Omental fat pad (tissue), 3 donors: ENCODE measurements at regions not wholly inside any gene's neighbourhood (a gene's known extent, or its start where the extent isn't known, plus 50 kb on each side); places are given as distances from the start of the nearest gene placed in this dataset.

ENCODE experiments used
- ATAC-seq: fragments of 150-250 bp; one replicate; pipeline ENCODE4 v1.9.1; 2016; ENCODE audit warnings: mild to moderate bottlenecking, moderate library complexity; ENCODE audit not compliant: low FRiP score
- DNase-seq: peaks from one replicate; pipeline ENCODE4 v3.0.0-alpha.2; 2019; ENCODE audit warnings: low spot score
- CTCF ChIP-seq, 3 donors: fragments of 450-650 bp; IDR thresholded peaks; one replicate each; pipeline ENCODE4 v1.5.1; 2016 to 2017; ENCODE audit warnings: antibody characterized with exemption in 3 of 3, mild to moderate bottlenecking in 3 of 3, moderate library complexity in 2 of 3

- TF ChIP-seq CTCF (IDR thresholded peaks at IDR 0.05), result no peak
- DNase-seq, result no peak
- no peak for ATAC-seq
Observed at GRCh38 chr1:87927391-87928280, 599.0 kb downstream of the LMO4 start.

GRCh38 chr1:87928623-87929022 is 599.9 kb downstream of the LMO4 start:
- ATAC-seq, result no peak
- DNase-seq, result no peak
- no peak for TF ChIP-seq CTCF (IDR thresholded peaks at IDR 0.05)

GRCh38 chr1:87929906-87930305 is 601.2 kb downstream of the LMO4 start:
- DNase-seq (no peak), ATAC-seq (no peak)
- TF ChIP-seq CTCF (IDR thresholded peaks at IDR 0.05), result no peak

- no peak for TF ChIP-seq CTCF (IDR thresholded peaks at IDR 0.05)
- ATAC-seq (no peak), DNase-seq (no peak)
Observed at GRCh38 chr1:87930796-87931195, 602.1 kb downstream of the LMO4 start.

GRCh38 chr1:87933171-87933570 is 604.5 kb downstream of the LMO4 start:
- ATAC-seq (no peak), DNase-seq (no peak)
- TF ChIP-seq CTCF (IDR thresholded peaks at IDR 0.05), result no peak

GRCh38 chr1:87935130-87935529 is 606.5 kb downstream of the LMO4 start:
- no peak for TF ChIP-seq CTCF (IDR thresholded peaks at IDR 0.05)
- DNase-seq (no peak), ATAC-seq (no peak)

- TF ChIP-seq CTCF (IDR thresholded peaks at IDR 0.05), result no peak
- DNase-seq, result no peak
- no peak for ATAC-seq
Observed at GRCh38 chr1:87937831-87938395, 609.2 kb downstream of the LMO4 start.
